Glutamatergic neuron (in vitro differentiated cells): ENCODE measurements at regions not wholly inside any gene's neighbourhood (a gene's known extent, or its start where the extent isn't known, plus 50 kb on each side); places are given as distances from the start of the nearest gene placed in this dataset.
"Not testable (repeated sequence)": the region's sequence is repeated elsewhere in the genome, so short reads cannot be mapped to it uniquely, and the experiment has no call there.

Experiments used
- DNase-seq: peaks from one replicate; pipeline ENCODE4 v3.0.0; 2022
- H3K27ac Mint-ChIP-seq: one replicate; pipeline ENCODE4 v1.8.0; 2020; ENCODE audit warnings: mild to moderate bottlenecking, mixed read lengths, inconsistent platforms; ENCODE audit not compliant: unreplicated experiment
- H3K27me3 Mint-ChIP-seq: one replicate; pipeline ENCODE4 v1.8.0; 2020; ENCODE audit warnings: mild to moderate bottlenecking, moderate library complexity, mixed read lengths, inconsistent platforms; ENCODE audit not compliant: unreplicated experiment
- H3K36me3 Mint-ChIP-seq: one replicate; pipeline ENCODE4 v1.8.0; 2020; ENCODE audit warnings: mild to moderate bottlenecking, mixed read lengths, inconsistent platforms; ENCODE audit not compliant: unreplicated experiment
- H3K4me1 Mint-ChIP-seq: one replicate; pipeline ENCODE4 v1.8.0; 2020; ENCODE audit warnings: mild to moderate bottlenecking, low read depth, mixed read lengths, inconsistent platforms; ENCODE audit not compliant: unreplicated experiment
- H3K4me3 Mint-ChIP-seq: one replicate; pipeline ENCODE4 v1.8.0; 2020; ENCODE audit warnings: mild to moderate bottlenecking, mixed read lengths, inconsistent platforms; ENCODE audit not compliant: unreplicated experiment
- H3K9me3 Mint-ChIP-seq: one replicate; pipeline ENCODE4 v1.8.0; 2020; ENCODE audit warnings: mild to moderate bottlenecking, moderate library complexity, mixed read lengths, inconsistent platforms; ENCODE audit not compliant: unreplicated experiment
- TF ChIP-seq, protein P1 (sequence below): fragments of 200-600 bp; sonication (generic); IDR thresholded peaks from one replicate; pipeline ENCODE4 v1.5.0; 2021; ENCODE audit not compliant: partially characterized antibody, unreplicated experiment

DNA sequence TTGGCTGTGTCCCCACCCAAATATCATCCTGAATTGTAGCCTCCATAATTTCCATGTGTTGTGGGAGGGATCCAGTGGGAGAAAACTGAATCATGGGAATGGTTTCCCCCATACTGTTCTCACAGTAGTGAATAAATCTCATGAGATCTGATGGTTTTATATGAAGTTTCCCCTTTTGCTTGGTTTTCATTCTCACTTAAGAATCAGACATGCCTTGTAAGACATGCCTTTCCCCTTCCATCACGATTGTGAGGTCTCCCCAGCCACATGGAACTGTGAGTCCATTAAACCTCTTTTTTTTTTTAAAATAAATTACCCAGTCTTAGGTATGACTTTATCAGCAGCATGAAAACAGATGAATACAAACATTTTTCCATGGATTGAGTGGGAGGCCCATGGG, 652.9 kb downstream of the ETNK1 start:
- Mint-ChIP-seq H3K27me3 (peaks cover 4% of the 10 kb centered on the region), H3K4me3 (no peak overlapping the region), H3K36me3 (no peaks in the 10 kb centered on the region), H3K4me1 (no peaks in the 10 kb centered on the region), H3K9me3 (no peaks in the 10 kb centered on the region), H3K27ac (no peak overlapping the region)
- no peak for DNase-seq
- TF ChIP-seq, protein P1, sequence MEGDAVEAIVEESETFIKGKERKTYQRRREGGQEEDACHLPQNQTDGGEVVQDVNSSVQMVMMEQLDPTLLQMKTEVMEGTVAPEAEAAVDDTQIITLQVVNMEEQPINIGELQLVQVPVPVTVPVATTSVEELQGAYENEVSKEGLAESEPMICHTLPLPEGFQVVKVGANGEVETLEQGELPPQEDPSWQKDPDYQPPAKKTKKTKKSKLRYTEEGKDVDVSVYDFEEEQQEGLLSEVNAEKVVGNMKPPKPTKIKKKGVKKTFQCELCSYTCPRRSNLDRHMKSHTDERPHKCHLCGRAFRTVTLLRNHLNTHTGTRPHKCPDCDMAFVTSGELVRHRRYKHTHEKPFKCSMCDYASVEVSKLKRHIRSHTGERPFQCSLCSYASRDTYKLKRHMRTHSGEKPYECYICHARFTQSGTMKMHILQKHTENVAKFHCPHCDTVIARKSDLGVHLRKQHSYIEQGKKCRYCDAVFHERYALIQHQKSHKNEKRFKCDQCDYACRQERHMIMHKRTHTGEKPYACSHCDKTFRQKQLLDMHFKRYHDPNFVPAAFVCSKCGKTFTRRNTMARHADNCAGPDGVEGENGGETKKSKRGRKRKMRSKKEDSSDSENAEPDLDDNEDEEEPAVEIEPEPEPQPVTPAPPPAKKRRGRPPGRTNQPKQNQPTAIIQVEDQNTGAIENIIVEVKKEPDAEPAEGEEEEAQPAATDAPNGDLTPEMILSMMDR, result no peak

GRCh38 chr12:23281295-23281694, 656.3 kb downstream of the ETNK1 start:
- TF ChIP-seq, protein P1, result no peak
- Mint-ChIP-seq H3K4me1 (no peaks in the 10 kb centered on the region), H3K36me3 (no peaks in the 10 kb centered on the region), H3K27ac (no peak overlapping the region), H3K9me3 (no peaks in the 10 kb centered on the region), H3K27me3 (peaks cover 4% of the 10 kb centered on the region), H3K4me3 (no peak overlapping the region)
- no peak for DNase-seq

DNA sequence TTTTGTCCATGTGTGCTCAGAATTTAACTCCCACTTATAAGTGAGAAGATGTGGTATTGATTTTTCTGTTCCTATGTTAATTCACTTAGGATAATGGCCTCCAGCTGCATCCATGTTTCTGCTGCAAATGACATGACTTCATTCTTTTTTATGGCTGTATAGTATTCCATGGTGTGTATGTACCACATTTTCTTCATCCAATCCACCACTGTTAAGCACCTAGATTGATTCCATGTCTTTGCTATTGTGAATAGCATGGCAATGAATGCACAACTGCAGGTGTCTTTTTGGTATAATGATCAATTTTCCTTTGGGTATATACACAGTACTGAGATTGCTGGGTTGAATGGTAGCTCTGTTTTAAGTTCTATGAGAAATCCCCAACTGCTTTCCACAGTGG, 657.7 kb downstream of the ETNK1 start:
- Mint-ChIP-seq H3K27ac (no peak overlapping the region), H3K4me1 (no peaks in the 10 kb centered on the region), H3K36me3 (no peaks in the 10 kb centered on the region), H3K27me3 (peaks cover 4% of the 10 kb centered on the region), H3K9me3 (no peaks in the 10 kb centered on the region), H3K4me3 (no peak overlapping the region)
- TF ChIP-seq, protein P1, result no peak
- no peak for DNase-seq

DNA sequence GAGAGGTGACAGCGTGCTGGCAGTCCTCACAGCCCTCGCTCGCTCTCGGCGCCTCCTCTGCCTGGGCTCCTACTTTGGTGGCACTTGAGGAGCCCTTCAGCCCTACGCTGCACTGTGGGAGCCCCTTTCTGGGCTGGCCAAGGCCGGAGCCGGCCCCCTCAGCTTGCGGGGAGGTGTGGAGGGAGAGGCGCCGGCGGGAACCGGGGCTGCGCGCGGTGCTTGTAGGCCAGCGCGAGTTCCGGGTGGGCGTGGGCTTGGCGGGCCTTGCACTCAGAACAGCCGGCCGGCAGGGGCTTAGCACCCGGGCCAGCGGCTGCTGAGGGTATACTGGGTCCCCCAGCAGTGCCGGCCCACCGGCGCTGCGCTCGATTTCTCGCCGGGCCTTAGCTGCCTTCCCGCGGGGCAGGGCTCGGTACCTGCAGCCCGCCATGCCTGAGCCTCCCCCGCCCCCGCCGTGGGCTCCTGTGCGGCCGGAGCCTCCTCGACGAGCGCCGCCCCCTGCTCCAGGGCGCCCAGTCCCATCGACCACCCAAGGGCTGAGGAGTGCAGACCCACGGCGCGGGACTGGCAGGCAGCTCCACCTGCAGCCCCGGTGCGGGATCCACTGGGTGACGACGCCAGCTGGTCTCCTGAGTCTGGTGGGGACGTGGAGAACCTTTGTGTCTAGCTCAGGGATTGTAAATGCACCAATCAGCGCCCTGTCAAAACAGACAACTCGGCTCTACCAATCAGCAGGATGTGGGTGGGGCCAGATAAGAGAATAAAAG, 661.0 kb downstream of the ETNK1 start:
- H3K36me3 Mint-ChIP-seq, H3K27me3 Mint-ChIP-seq, H3K27ac Mint-ChIP-seq, H3K9me3 Mint-ChIP-seq, DNase-seq, H3K4me1 Mint-ChIP-seq, H3K4me3 Mint-ChIP-seq: not testable (repeated sequence)

GRCh38 chr12:23290627-23291330, 658.7 kb downstream of the SOX5 start:
- Mint-ChIP-seq H3K27ac (no peak overlapping the region), H3K4me3 (no peak overlapping the region), H3K4me1 (peaks cover 2% of the 10 kb centered on the region), H3K36me3 (no peaks in the 10 kb centered on the region), H3K9me3 (no peaks in the 10 kb centered on the region), H3K27me3 (no peaks in the 10 kb centered on the region)
- no peak for DNase-seq
- TF ChIP-seq, protein P1, result no peak
